Thoracic aorta (tissue), 2 donors: ENCODE measurements at regions not wholly inside any gene's neighbourhood (a gene's known extent, or its start where the extent isn't known, plus 50 kb on each side); places are given as distances from the start of the nearest gene placed in this dataset.
A peak's percentile ranks its signal among the peaks of the same experiment; 100 is the strongest.

Experiments
- ATAC-seq: fragments of 150-250 bp; one replicate; pipeline ENCODE4 v1.8.0; 2017; ENCODE audit warnings: low read depth; ENCODE audit not compliant: insufficient number of reproducible peaks, low FRiP score
- DNase-seq: peaks from one replicate; pipeline ENCODE4 v3.0.0-alpha.2; 2020; ENCODE audit warnings: low spot score
- H3K27ac ChIP-seq, 2 donors: fragments of 200-600 bp; sonication (generic); 1 replicate in 1 of 2; 2 replicates in 1 of 2; pipeline ENCODE4 v1.5.1; 2016; ENCODE audit warnings: mild to moderate bottlenecking in 2 of 2, moderate library complexity in 2 of 2
- H3K27me3 ChIP-seq: fragments of 200-600 bp; sonication (generic); replicated peaks from 2 replicates; pipeline ENCODE4 v1.6.0; 2016; ENCODE audit warnings: mild to moderate bottlenecking; ENCODE audit not compliant: insufficient read depth
- H3K36me3 ChIP-seq: fragments of 200-600 bp; sonication (generic); one replicate; pipeline ENCODE4 v1.5.1; 2016
- H3K4me1 ChIP-seq, 2 donors: fragments of 200-600 bp; sonication (generic); 1 replicate in 1 of 2; 2 replicates in 1 of 2; pipeline versions ENCODE4 v1.5.1 to v1.6.0; 2016; ENCODE audit warnings: low read depth in 2 of 2, mild to moderate bottlenecking in 1 of 2; ENCODE audit not compliant: control insufficient read depth in 1 of 2
- H3K4me3 ChIP-seq: fragments of 200-600 bp; sonication (generic); 2 replicates; pipeline ENCODE4 v1.5.1; 2016; ENCODE audit warnings: mild to moderate bottlenecking
- H3K9me3 ChIP-seq: fragments of 200-600 bp; sonication (generic); 2 replicates; pipeline ENCODE4 v1.5.1; 2016
- TF ChIP-seq, protein P1 (sequence below): fragments of 200-600 bp; sonication (generic); IDR thresholded peaks from one replicate; pipeline ENCODE4 v1.5.1; 2019; ENCODE audit warnings: antibody characterized with exemption

DNA sequence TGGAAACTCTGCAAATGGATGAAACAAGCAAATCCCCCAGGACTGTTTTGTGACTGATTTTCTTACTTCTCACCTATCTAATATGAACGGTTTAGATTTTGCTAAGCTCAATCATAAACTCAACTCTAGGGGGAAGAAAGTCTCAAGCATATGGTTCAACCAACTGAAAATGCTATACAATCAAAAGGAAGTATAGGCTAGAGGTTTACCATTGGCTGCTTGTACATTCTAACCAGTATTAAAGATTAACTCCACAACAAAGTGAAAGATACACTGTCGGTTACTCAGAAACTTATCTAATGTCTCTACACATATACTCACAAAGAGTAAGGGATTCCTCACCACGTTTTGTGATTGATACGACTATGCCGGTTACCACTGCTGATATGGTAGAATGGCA lies 281.8 kb upstream of the SOX5 start:
- TF ChIP-seq, protein P1, sequence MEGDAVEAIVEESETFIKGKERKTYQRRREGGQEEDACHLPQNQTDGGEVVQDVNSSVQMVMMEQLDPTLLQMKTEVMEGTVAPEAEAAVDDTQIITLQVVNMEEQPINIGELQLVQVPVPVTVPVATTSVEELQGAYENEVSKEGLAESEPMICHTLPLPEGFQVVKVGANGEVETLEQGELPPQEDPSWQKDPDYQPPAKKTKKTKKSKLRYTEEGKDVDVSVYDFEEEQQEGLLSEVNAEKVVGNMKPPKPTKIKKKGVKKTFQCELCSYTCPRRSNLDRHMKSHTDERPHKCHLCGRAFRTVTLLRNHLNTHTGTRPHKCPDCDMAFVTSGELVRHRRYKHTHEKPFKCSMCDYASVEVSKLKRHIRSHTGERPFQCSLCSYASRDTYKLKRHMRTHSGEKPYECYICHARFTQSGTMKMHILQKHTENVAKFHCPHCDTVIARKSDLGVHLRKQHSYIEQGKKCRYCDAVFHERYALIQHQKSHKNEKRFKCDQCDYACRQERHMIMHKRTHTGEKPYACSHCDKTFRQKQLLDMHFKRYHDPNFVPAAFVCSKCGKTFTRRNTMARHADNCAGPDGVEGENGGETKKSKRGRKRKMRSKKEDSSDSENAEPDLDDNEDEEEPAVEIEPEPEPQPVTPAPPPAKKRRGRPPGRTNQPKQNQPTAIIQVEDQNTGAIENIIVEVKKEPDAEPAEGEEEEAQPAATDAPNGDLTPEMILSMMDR, result no peak
- peaks cover 11 to 38% of the 10 kb centered on the region in 2 donors for H3K4me1 ChIP-seq
- H3K27ac ChIP-seq, result no peak overlapping the region
- H3K4me3 ChIP-seq, result no peak overlapping the region
- no peaks in the 10 kb centered on the region for H3K9me3 ChIP-seq
- DNase-seq (no peak), ATAC-seq (no peak)
- no peaks in the 10 kb centered on the region for H3K36me3 ChIP-seq
- H3K27me3 ChIP-seq, result no peaks in the 10 kb centered on the region

DNA sequence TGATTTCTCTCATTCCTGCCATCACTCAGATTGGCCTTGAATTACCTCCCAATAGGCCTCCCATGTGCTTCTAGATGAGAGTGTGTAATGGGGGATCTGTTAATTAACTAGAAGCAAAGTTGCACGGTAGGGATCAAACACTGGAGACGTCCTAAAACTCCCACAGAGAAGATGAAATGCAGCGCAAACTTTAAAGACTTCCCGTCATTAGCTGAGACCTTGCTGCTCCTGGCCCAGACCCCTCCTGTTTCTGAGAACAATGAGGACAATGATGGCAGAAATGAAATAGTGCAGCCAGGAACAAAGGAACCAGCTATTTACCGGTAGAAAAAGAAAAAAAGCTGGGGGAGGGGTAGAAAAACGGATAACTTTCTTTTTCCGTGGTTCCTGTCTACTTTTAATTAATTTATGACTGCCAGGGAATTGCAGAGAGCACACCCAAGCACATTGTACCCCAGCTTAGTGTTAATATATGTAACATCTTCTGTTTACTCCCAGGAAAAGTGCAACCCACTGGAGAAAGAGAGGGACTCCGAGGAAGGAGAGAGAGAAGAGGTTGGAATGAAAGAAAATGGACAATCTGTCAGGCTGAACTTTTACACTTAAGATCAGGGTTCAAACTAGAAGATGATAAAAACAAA lies 280.7 kb upstream of the SOX5 start:
- H3K36me3 ChIP-seq, result no peaks in the 10 kb centered on the region
- no peak overlapping the region for H3K27ac ChIP-seq
- no peaks in the 10 kb centered on the region for H3K27me3 ChIP-seq
- ATAC-seq (no peak), DNase-seq (no peak)
- TF ChIP-seq, protein P1, result no peak
- H3K4me3 ChIP-seq, result no peak overlapping the region
- H3K9me3 ChIP-seq, result no peaks in the 10 kb centered on the region
- peaks cover 11 to 38% of the 10 kb centered on the region in 2 donors for H3K4me1 ChIP-seq

DNA sequence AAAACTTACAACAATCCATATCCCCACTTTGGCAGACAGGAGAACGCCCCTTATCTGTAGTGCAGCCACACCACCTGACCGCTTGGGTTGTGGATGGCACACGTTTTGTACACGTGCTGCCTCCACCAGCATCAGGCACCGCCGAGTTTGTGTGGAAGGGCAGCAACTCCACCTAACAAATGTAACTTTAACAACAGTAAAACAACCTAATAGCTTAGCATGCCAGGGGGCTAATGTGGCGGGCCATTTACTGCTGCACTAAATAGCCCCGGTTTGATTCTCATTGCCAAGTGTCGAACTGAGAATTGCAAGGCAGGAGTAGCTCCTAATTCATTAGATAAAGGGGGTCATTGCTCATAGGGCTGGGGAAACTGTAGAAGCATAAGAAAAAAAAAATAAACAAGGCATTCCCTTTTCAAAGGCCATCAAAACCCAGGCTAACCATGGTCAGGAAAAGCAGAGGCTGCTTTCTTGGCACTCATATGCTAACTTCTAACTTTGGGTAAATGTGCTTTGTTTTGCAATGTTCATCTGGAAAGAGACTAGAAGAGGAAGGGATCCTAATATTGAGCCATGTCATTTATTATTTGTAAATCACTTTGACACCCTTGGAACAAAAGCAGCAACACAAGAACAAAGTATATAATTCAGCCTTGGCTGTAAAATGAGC lies 279.7 kb upstream of the SOX5 start:
- H3K4me1 ChIP-seq, result peaks cover 11 to 38% of the 10 kb centered on the region in 2 donors
- DNase-seq, result no peak
- no peaks in the 10 kb centered on the region for H3K27me3 ChIP-seq
- no peaks in the 10 kb centered on the region for H3K36me3 ChIP-seq
- H3K4me3 ChIP-seq, result no peak overlapping the region
- no peak for ATAC-seq
- no peak overlapping the region for H3K27ac ChIP-seq
- TF ChIP-seq, protein P1, result no peak
- no peaks in the 10 kb centered on the region for H3K9me3 ChIP-seq

DNA sequence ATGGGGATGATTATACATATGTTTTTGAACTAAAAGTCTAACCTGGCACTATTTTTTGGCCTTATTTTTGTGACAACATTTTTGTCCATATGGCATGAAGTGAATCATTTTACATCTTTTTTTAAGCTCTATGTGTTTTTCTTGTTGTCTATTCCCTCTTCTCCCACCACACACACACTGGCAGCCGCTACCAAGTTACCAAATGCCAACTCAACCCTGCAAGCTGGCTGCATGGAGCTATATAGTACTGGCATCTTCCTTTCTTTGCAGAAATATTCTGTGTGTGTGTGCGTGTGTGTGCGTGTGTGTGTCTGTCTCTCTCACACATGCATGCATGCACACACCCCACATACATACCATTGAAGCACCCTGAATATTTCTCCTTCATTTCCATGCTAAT lies 278.9 kb upstream of the SOX5 start:
- Histone ChIP-seq H3K4me1 (peaks cover 11 to 33% of the 10 kb centered on the region in 2 donors), H3K9me3 (no peaks in the 10 kb centered on the region), H3K4me3 (no peak overlapping the region), H3K36me3 (no peaks in the 10 kb centered on the region), H3K27me3 (no peaks in the 10 kb centered on the region), H3K27ac (no peak overlapping the region)
- TF ChIP-seq, protein P1, result no peak
- no peak for DNase-seq
- ATAC-seq, result no peak

DNA sequence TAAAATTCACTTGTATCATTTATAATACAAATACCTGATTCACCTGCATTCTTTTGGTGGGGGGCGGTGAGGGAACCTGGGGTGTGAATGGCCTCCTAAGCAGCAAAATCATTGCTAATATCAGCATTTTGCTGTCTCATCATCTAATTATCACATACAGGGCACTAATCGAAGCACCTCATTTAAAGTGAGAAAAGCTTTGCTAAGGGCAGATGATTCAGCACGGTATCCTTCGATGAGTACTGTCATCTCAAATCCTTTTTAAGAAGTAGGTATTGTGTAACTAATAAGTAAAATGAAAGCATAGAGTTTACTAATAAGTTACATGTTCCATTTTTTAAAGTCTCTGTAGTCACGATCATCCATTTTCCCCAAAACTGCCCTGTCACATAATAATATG lies 278.1 kb upstream of the SOX5 start:
- H3K27ac ChIP-seq, result peak overlapping the region in 1 of 2 donors; percentile 22
- no peak for DNase-seq
- H3K27me3 ChIP-seq, result no peaks in the 10 kb centered on the region
- no peaks in the 10 kb centered on the region for H3K9me3 ChIP-seq
- ATAC-seq, result no peak
- peaks cover 11 to 33% of the 10 kb centered on the region in 2 donors for H3K4me1 ChIP-seq
- TF ChIP-seq, protein P1, result no peak
- no peak overlapping the region for H3K4me3 ChIP-seq
- H3K36me3 ChIP-seq, result no peaks in the 10 kb centered on the region
